Lower leg skin (tissue), 4 donors: ENCODE measurements at regions not wholly inside any gene's neighbourhood (a gene's known extent, or its start where the extent isn't known, plus 50 kb on each side); places are given as distances from the start of the nearest gene placed in this dataset.

ENCODE experiments used
- DNase-seq, 2 donors: peaks; one replicate each; pipeline ENCODE4 v3.0.0-alpha.2; 2019; ENCODE audit warnings: low spot score in 2 of 2
- H3K4me3 ChIP-seq: fragments of 200-600 bp; sonication (generic); 2 replicates; pipeline ENCODE4 v1.5.1; 2017; ENCODE audit warnings: mild to moderate bottlenecking, low read depth; ENCODE audit not compliant: poor library complexity, severe bottlenecking
- POLR2A ChIP-seq, 2 donors: fragments of 450-650 bp; IDR thresholded peaks; one replicate each; pipeline ENCODE4 v1.6.1; 2016 to 2017; ENCODE audit warnings: antibody characterized with exemption in 2 of 2, mild to moderate bottlenecking in 1 of 2, moderate library complexity in 1 of 2
- WGBS, 2 donors: methylation state at CpG; one replicate each; pipeline ENCODE4 v1.1.5; 2018; 5-methylcytosine and 5-hydroxymethylcytosine counted together
- intact Hi-C: fragments of 100-400 bp; cut with DNase I; formaldehyde crosslinking; loops from one replicate; pipeline ENCODE4 v1.15.0; 2023; ENCODE audit warnings: low total_unique reads
- TF ChIP-seq, protein P1 (sequence below), 3 donors: fragments of 450-650 bp; IDR thresholded peaks; one replicate each; pipeline ENCODE4 v1.5.1; 2016; ENCODE audit warnings: antibody characterized with exemption in 3 of 3, mild to moderate bottlenecking in 3 of 3, moderate library complexity in 2 of 3

DNA sequence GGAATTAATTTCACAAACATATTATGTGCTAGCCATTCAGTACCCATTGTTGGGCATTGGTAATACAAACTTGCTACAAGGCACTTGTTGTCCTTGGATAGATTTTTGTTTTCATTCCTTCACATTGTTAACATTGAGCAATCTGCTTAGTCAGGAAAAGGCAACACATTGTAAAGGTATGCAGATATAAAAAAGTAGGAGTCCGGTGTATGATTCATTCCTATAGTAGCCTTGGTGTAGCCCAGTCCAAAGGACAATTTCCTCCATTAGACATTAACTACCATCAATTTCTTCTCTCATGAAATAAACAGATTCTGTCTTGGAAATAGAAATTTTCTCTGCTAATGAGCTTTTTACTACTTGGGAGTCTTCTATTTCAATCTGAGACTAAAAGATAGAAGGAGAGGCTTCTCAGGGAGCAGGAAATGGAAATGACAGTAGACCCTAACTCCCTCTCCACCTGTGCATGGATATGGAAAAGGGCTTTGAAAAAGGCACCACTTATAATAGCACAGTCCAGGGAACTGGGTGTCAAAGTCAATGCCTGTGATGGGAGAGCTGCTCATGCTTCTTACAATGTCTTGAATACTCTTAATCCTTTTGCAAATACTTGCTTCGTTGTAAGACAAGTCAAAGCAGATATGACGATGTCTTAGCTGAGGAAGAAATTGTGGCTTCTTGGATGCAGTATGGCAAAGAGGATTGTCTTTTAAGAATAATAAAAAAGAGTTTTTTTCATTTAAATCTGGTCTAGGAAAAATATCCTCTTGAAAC, 369.4 kb upstream of the CITED2 start:
- no peak for TF ChIP-seq POLR2A (IDR thresholded peaks at IDR 0.05)
- TF ChIP-seq, protein P1, sequence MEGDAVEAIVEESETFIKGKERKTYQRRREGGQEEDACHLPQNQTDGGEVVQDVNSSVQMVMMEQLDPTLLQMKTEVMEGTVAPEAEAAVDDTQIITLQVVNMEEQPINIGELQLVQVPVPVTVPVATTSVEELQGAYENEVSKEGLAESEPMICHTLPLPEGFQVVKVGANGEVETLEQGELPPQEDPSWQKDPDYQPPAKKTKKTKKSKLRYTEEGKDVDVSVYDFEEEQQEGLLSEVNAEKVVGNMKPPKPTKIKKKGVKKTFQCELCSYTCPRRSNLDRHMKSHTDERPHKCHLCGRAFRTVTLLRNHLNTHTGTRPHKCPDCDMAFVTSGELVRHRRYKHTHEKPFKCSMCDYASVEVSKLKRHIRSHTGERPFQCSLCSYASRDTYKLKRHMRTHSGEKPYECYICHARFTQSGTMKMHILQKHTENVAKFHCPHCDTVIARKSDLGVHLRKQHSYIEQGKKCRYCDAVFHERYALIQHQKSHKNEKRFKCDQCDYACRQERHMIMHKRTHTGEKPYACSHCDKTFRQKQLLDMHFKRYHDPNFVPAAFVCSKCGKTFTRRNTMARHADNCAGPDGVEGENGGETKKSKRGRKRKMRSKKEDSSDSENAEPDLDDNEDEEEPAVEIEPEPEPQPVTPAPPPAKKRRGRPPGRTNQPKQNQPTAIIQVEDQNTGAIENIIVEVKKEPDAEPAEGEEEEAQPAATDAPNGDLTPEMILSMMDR (IDR thresholded peaks at IDR 0.05), result no peak
- intact Hi-C loops, result no loop called here
- no peak overlapping the region for H3K4me3 ChIP-seq
- 84 to 86% methylated on average over 3 of the region's 3 CpGs for WGBS, 2 donors
- DNase-seq, result no peak

DNA sequence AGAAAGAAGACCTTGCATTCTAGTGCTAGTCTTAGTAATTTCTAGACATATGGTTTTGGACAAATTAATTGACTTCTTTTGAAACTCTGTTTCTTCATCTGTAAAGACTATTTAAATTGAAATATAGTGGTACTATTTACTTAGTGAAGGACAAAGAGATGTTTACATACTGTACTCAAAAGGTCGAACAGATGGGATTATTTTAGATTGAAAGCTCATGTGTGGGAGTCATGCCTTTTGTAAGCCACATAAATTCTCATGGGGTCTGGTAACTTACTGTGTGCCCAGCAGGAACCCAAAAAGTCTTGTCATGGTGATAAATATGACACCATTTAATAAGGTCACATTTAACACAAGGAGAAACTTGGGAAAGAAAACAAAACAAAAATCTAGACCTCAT, 368.2 kb upstream of the CITED2 start:
- intact Hi-C loops, result no loop called here
- DNase-seq, result no peak
- WGBS, 2 donors, result 72 to 76% methylated on average over 1 of the region's 1 CpG
- TF ChIP-seq, protein P1 (IDR thresholded peaks at IDR 0.05), result no peak
- TF ChIP-seq POLR2A (IDR thresholded peaks at IDR 0.05), result no peak
- no peak overlapping the region for H3K4me3 ChIP-seq

DNA sequence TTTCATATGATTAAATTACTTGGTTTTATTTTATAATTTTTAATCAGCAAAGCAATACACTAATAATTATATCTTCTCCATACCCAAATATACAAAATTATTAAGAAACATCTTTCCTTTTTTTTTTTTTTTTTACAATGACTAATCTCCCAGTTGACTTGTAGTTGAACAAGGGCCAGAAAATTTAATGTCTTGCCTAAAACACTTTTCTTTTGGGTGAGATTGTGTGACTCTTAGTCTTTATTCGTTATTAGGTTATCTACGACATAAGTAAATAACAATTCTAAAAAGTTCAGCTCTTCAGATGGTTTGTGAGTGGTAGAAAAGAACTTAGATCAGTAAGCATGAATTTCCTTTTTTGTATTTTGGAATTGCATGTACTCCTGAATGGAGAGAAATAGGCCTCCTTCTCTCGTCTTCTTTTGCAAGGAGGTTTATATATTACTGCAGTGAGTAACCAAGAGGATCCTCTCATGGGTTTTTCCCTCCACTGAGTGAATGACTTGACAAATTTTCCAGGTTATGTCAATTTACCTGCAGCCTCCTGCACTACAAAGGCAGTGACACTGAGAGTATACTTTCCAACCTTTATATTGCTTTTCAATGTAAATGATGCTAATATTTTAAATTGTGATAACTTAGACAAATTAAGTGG, 364.5 kb upstream of the CITED2 start:
- intact Hi-C loops, result no loop called here
- TF ChIP-seq, protein P1 (IDR thresholded peaks at IDR 0.05), result no peak
- no peak for TF ChIP-seq POLR2A (IDR thresholded peaks at IDR 0.05)
- DNase-seq, result no peak
- WGBS, 2 donors, result 69 to 76% methylated on average over 3 of the region's 3 CpGs
- no peak overlapping the region for H3K4me3 ChIP-seq

DNA sequence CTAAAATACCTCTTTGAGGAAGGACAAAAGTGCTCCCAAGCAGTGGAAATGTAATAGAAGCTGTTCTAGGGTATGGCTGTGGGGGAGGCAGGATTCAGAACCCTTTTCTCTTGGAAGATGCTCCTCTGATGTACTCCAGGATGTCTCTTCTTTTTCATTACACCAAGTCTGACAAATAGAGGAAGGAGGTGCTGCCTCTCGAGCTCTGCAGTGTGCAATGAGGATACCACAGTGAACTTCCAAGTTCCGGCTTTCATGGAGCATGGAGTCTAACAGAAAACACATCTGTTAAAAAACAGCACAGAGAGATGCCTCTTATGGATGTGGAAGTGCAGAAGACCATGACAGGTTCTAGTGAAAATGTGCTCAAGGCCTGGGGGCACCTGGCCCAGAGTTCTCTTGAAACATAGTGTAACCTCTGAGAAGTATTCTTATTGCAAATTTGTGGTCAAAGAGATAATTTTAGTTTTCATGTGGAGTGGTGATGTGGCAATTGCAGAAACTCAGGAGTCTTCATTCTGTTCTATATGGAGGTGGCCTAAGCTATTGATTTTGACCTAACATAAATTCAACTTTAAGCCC, 362.0 kb upstream of the CITED2 start:
- no peak for DNase-seq
- 82 to 91% methylated on average over 2 of the region's 2 CpGs for WGBS, 2 donors
- TF ChIP-seq, protein P1 (IDR thresholded peaks at IDR 0.05), result no peak
- no peak for TF ChIP-seq POLR2A (IDR thresholded peaks at IDR 0.05)
- intact Hi-C loops, result no loop called here
- no peak overlapping the region for H3K4me3 ChIP-seq

DNA sequence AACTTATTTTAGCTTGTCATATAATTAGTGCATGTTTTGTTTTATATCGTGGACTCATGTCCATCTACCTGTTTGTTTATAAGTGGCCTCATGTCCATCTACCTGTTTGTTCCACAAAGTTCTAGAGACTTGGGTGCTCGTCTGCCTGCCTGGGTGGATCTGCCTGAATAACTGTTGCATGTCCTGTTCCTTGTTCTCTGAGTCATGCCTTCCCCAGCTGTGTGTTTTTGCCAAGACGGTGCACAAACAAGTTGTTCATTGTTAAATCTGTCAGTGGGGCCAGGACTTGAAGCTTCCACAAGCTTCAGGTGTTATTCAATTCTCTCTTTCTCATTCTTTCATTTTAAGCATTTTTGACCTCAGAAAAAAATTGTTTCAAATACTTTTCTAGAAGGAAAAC, 358.0 kb upstream of the CITED2 start:
- DNase-seq, result peak in 1 of 2 donors; percentile 74
- WGBS, 2 donors, result 27 to 30% methylated on average over 3 of the region's 3 CpGs
- intact Hi-C loops, result no loop called here
- TF ChIP-seq, protein P1 (IDR thresholded peaks at IDR 0.05), result no peak
- TF ChIP-seq POLR2A (IDR thresholded peaks at IDR 0.05), result no peak
- no peak overlapping the region for H3K4me3 ChIP-seq
